GM12892 (cell line): ENCODE measurements at regions not wholly inside any gene's neighbourhood (a gene's known extent, or its start where the extent isn't known, plus 50 kb on each side); places are given as distances from the start of the nearest gene placed in this dataset.

Experiments used
- POLR2A ChIP-seq: IDR thresholded peaks from 2 replicates; pipeline ENCODE4 v1.6.1; 2011; ENCODE audit warnings: low read depth, low read length, control low read depth
- TAF1 ChIP-seq: IDR thresholded peaks from 2 replicates; pipeline ENCODE4 v1.6.1; 2011; ENCODE audit warnings: low read depth, mild to moderate bottlenecking, control low read depth, low read length, borderline replicate concordance

- TF ChIP-seq POLR2A (no peak), TAF1 (no peak)
These were observed 90.0 kb downstream of the TRIB2 start for GRCh38 chr2:12806549-12807242.
